Fibroblast of villous mesenchyme (primary cell): ENCODE measurements at regions not wholly inside any gene's neighbourhood (a gene's known extent, or its start where the extent isn't known, plus 50 kb on each side); places are given as distances from the start of the nearest gene placed in this dataset.
"Not testable (repeated sequence)": the region's sequence is repeated elsewhere in the genome, so short reads cannot be mapped to it uniquely, and the experiment has no call there.

Experiments
- DNase-seq: peaks from one replicate; pipeline ENCODE4 v3.0.0-alpha.2; 2010; ENCODE audit warnings: low read depth
- H3K4me3 ChIP-seq: 2 replicates; pipeline ENCODE4 v1.5.1; 2011; ENCODE audit warnings: low read depth, mild to moderate bottlenecking, low read length
- CTCF ChIP-seq: IDR thresholded peaks from 2 replicates; pipeline ENCODE4 v1.5.1; 2012; ENCODE audit warnings: low read depth, mild to moderate bottlenecking, low read length; ENCODE audit not compliant: insufficient read depth

- TF ChIP-seq CTCF: no peak
- peak; percentile 79 for DNase-seq
- H3K4me3 ChIP-seq: no peak overlapping the region
Measured at GRCh38 chr20:5696011-5696559, 54.1 kb upstream of the SHLD1 start.

GRCh38 chr20:5691918-5692618 is 58.1 kb upstream of the SHLD1 start:
- no peak for TF ChIP-seq CTCF
- H3K4me3 ChIP-seq: no peak overlapping the region
- DNase-seq: no peak

- no peak overlapping the region for H3K4me3 ChIP-seq
- TF ChIP-seq CTCF: no peak
- no peak for DNase-seq
Measured at GRCh38 chr20:5689463-5689862, 60.7 kb upstream of the SHLD1 start.

GRCh38 chr20:5688431-5688972 is 61.7 kb upstream of the SHLD1 start:
- H3K4me3 ChIP-seq: no peak overlapping the region
- no peak for DNase-seq
- TF ChIP-seq CTCF: no peak

- DNase-seq: no peak
- TF ChIP-seq CTCF: no peak
- no peak overlapping the region for H3K4me3 ChIP-seq
Measured at GRCh38 chr20:5687884-5688283, 62.3 kb upstream of the SHLD1 start.

GRCh38 chr20:5686384-5687105 is 63.7 kb upstream of the SHLD1 start:
- DNase-seq: no peak
- TF ChIP-seq CTCF: no peak
- no peak overlapping the region for H3K4me3 ChIP-seq

GRCh38 chr20:5682556-5682955 is 67.6 kb upstream of the SHLD1 start:
- H3K4me3 ChIP-seq, DNase-seq: not testable (repeated sequence)
